Astrocyte (in vitro differentiated cells and primary cell): ENCODE measurements at regions not wholly inside any gene's neighbourhood (a gene's known extent, or its start where the extent isn't known, plus 50 kb on each side); places are given as distances from the start of the nearest gene placed in this dataset.

Experiments
- DNase-seq: peaks from one replicate; pipeline ENCODE4 v3.0.0-alpha.2; 2010; ENCODE audit warnings: low read depth
- FAIRE-seq: peaks from 2 replicates; lab custom pipeline; 2011; peaks lifted over from hg19 to GRCh38; lab: Jason Lieb, UNC
- H2AFZ ChIP-seq: 2 replicates; pipeline ENCODE4 v1.6.0; 2012; ENCODE audit warnings: low read depth, low read length, inconsistent platforms
- H3K27ac ChIP-seq: 2 replicates; pipeline ENCODE4 v1.5.1; 2011; ENCODE audit warnings: low read depth, low read length, inconsistent platforms
- H3K27me3 ChIP-seq: 2 replicates; pipeline ENCODE4 v1.6.0; 2011; ENCODE audit warnings: low read length, inconsistent platforms; ENCODE audit not compliant: insufficient read depth
- H3K36me3 ChIP-seq: 2 replicates; pipeline ENCODE4 v1.5.1; 2011; ENCODE audit warnings: low read length, inconsistent platforms; ENCODE audit not compliant: insufficient read depth
- H3K4me1 ChIP-seq: 2 replicates; pipeline ENCODE4 v1.5.1; 2011; ENCODE audit warnings: low read length, inconsistent platforms; ENCODE audit not compliant: insufficient read depth
- H3K4me2 ChIP-seq: 2 replicates; pipeline ENCODE4 v1.6.0; 2012; ENCODE audit warnings: low read length, inconsistent platforms
- H3K4me3 ChIP-seq: 2 replicates; pipeline ENCODE4 v1.5.1; 2011; ENCODE audit warnings: low read depth, mild to moderate bottlenecking, low read length, inconsistent platforms; ENCODE audit not compliant: insufficient read depth
- H3K79me2 ChIP-seq: 2 replicates; pipeline ENCODE4 v1.6.0; 2012; ENCODE audit warnings: mild to moderate bottlenecking, low read length, inconsistent platforms; ENCODE audit not compliant: insufficient read depth
- H3K9ac ChIP-seq: 2 replicates; pipeline ENCODE4 v1.6.0; 2012; ENCODE audit warnings: mild to moderate bottlenecking, low read length, inconsistent platforms
- H3K9me3 ChIP-seq: 2 replicates; pipeline ENCODE4 v1.5.1; 2012; ENCODE audit warnings: low read depth, mild to moderate bottlenecking, low read length, inconsistent platforms; ENCODE audit not compliant: insufficient read depth
- H4K20me1 ChIP-seq: 2 replicates; pipeline ENCODE4 v1.6.0; 2012; ENCODE audit warnings: low read length, inconsistent platforms; ENCODE audit not compliant: insufficient read depth
- H3K27ac Mint-ChIP-seq: one replicate; pipeline ENCODE4 v1.8.0; 2021; ENCODE audit warnings: mild to moderate bottlenecking, mixed read lengths; ENCODE audit not compliant: unreplicated experiment
- H3K27me3 Mint-ChIP-seq: one replicate; pipeline ENCODE4 v1.8.0; 2021; ENCODE audit warnings: low read depth, mixed read lengths; ENCODE audit not compliant: unreplicated experiment
- H3K36me3 Mint-ChIP-seq: one replicate; pipeline ENCODE4 v1.8.0; 2021; ENCODE audit warnings: low read depth, mixed read lengths; ENCODE audit not compliant: unreplicated experiment
- H3K4me1 Mint-ChIP-seq: one replicate; pipeline ENCODE4 v1.8.0; 2021; ENCODE audit warnings: low read depth, mixed read lengths; ENCODE audit not compliant: unreplicated experiment
- H3K4me3 Mint-ChIP-seq: one replicate; pipeline ENCODE4 v1.8.0; 2021; ENCODE audit warnings: mild to moderate bottlenecking, moderate library complexity, mixed read lengths; ENCODE audit not compliant: unreplicated experiment
- H3K9me3 Mint-ChIP-seq: one replicate; pipeline ENCODE4 v1.8.0; 2021; ENCODE audit warnings: mild to moderate bottlenecking, mixed read lengths; ENCODE audit not compliant: unreplicated experiment
- EZH2 ChIP-seq: IDR thresholded peaks from 2 replicates; pipeline ENCODE4 v1.6.1; 2012; ENCODE audit warnings: mild to moderate bottlenecking, low read length, inconsistent platforms; ENCODE audit not compliant: insufficient read depth
- TF ChIP-seq, protein P1 (sequence below): IDR thresholded peaks from 2 replicates; pipeline ENCODE4 v1.5.1; 2011; ENCODE audit warnings: low read depth, mild to moderate bottlenecking, inconsistent platforms, low read length, moderate library complexity; ENCODE audit not compliant: insufficient read depth

DNA sequence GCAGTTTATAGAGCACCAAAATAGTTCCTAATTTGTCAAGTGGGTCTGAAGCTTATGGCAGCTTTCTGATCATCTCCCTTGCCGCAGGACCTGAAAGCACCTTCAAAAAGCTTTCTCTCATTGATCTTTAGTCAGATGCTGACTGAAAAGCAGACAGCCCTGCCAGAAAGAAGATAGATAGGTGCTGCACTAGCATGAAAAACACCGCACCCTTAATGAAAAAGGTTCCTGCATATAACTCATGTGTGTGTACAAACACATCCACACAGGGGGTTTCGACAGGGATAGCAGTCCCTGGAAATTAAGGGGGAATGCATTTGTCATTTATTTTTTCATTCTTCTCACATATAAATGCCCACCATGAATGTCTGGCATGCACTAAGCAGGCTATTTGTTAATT is 361.7 kb upstream of the SNX7 start:
- no peak for FAIRE-seq
- H3K79me2 ChIP-seq, result no peaks in the 10 kb centered on the region
- no peaks in the 10 kb centered on the region for H3K27me3 ChIP-seq
- no peak for DNase-seq
- no peaks in the 10 kb centered on the region for H4K20me1 ChIP-seq
- Mint-ChIP-seq H3K4me1 (no peaks in the 10 kb centered on the region), H3K27me3 (no peaks in the 10 kb centered on the region), H3K9me3 (no peaks in the 10 kb centered on the region), H3K4me3 (no peak overlapping the region), H3K36me3 (no peaks in the 10 kb centered on the region), H3K27ac (no peak overlapping the region)
- no peak for TF ChIP-seq EZH2
- TF ChIP-seq, protein P1, sequence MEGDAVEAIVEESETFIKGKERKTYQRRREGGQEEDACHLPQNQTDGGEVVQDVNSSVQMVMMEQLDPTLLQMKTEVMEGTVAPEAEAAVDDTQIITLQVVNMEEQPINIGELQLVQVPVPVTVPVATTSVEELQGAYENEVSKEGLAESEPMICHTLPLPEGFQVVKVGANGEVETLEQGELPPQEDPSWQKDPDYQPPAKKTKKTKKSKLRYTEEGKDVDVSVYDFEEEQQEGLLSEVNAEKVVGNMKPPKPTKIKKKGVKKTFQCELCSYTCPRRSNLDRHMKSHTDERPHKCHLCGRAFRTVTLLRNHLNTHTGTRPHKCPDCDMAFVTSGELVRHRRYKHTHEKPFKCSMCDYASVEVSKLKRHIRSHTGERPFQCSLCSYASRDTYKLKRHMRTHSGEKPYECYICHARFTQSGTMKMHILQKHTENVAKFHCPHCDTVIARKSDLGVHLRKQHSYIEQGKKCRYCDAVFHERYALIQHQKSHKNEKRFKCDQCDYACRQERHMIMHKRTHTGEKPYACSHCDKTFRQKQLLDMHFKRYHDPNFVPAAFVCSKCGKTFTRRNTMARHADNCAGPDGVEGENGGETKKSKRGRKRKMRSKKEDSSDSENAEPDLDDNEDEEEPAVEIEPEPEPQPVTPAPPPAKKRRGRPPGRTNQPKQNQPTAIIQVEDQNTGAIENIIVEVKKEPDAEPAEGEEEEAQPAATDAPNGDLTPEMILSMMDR, result no peak
- H2AFZ ChIP-seq, result no peak overlapping the region
- H3K27ac ChIP-seq, result no peak overlapping the region
- H3K4me2 ChIP-seq, result no peak overlapping the region
- no peaks in the 10 kb centered on the region for H3K4me1 ChIP-seq
- no peak overlapping the region for H3K4me3 ChIP-seq
- no peaks in the 10 kb centered on the region for H3K36me3 ChIP-seq
- H3K9ac ChIP-seq, result no peak overlapping the region
- H3K9me3 ChIP-seq, result no peaks in the 10 kb centered on the region

DNA sequence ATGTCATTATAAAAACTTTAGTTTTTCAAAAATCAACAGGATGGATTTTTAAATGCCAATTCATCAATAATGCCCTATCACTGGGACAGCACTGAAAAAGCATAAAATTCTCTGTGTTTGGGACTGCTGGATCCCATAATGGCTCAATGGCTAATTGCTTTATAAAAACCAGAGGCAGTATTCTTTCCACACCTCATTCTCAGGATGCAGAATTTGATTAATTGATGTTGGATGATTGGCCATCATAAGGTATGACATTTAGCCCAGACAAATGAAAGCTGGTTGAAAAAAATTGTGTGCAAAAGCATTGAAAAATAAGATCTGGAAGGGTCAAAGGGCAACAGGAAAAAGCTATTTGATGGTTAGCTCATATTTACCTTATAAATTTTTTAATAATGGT is 362.2 kb upstream of the SNX7 start:
- no peak overlapping the region for H3K27ac Mint-ChIP-seq
- no peak overlapping the region for H3K9ac ChIP-seq
- no peaks in the 10 kb centered on the region for H3K79me2 ChIP-seq
- H4K20me1 ChIP-seq, result no peaks in the 10 kb centered on the region
- H3K36me3 ChIP-seq, result no peaks in the 10 kb centered on the region
- H3K27ac ChIP-seq, result no peak overlapping the region
- FAIRE-seq, result no peak
- H3K4me2 ChIP-seq, result no peak overlapping the region
- no peaks in the 10 kb centered on the region for H3K27me3 ChIP-seq
- H3K4me3 ChIP-seq, result no peak overlapping the region
- H3K9me3 ChIP-seq, result no peaks in the 10 kb centered on the region
- H3K4me3 Mint-ChIP-seq, result no peak overlapping the region
- no peaks in the 10 kb centered on the region for H3K4me1 Mint-ChIP-seq
- DNase-seq, result no peak
- H2AFZ ChIP-seq, result no peak overlapping the region
- H3K27me3 Mint-ChIP-seq, result no peaks in the 10 kb centered on the region
- no peaks in the 10 kb centered on the region for H3K4me1 ChIP-seq
- H3K9me3 Mint-ChIP-seq, result no peaks in the 10 kb centered on the region
- TF ChIP-seq, protein P1, result no peak
- TF ChIP-seq EZH2, result no peak
- no peaks in the 10 kb centered on the region for H3K36me3 Mint-ChIP-seq

DNA sequence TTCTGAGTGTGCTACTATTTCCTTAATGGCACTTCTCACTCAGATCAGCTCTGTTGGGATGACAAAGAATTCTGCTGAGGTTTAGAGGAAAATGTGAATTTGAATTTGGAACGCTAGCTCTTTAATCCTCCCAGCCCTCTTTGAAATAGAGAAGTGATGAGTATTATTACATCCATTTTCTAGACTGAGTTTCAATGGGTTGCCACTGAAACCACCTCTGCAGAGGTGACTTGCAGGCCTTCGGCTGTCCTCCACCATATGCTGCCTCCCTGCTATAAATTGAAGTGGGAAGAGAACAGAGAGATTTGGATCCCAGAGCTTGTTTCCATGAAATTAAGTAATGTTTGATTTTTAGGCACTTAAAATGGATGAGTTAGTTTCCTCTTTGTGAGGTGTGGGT is 363.2 kb upstream of the SNX7 start:
- no peaks in the 10 kb centered on the region for H3K9me3 Mint-ChIP-seq
- no peaks in the 10 kb centered on the region for H3K27me3 Mint-ChIP-seq
- H3K27ac Mint-ChIP-seq, result no peak overlapping the region
- Histone ChIP-seq H3K9me3 (no peaks in the 10 kb centered on the region), H3K4me3 (no peak overlapping the region), H3K79me2 (no peaks in the 10 kb centered on the region), H3K36me3 (no peaks in the 10 kb centered on the region), H3K4me1 (no peaks in the 10 kb centered on the region), H3K4me2 (no peak overlapping the region), H2AFZ (no peak overlapping the region), H3K27me3 (no peaks in the 10 kb centered on the region), H4K20me1 (no peaks in the 10 kb centered on the region), H3K9ac (no peak overlapping the region), H3K27ac (no peak overlapping the region)
- TF ChIP-seq EZH2, result no peak
- TF ChIP-seq, protein P1, result no peak
- no peaks in the 10 kb centered on the region for H3K4me1 Mint-ChIP-seq
- H3K4me3 Mint-ChIP-seq, result no peak overlapping the region
- H3K36me3 Mint-ChIP-seq, result no peaks in the 10 kb centered on the region
- DNase-seq (no peak), FAIRE-seq (no peak)
